PC-9 (cell line): ENCODE measurements at regions not wholly inside any gene's neighbourhood (a gene's known extent, or its start where the extent isn't known, plus 50 kb on each side); places are given as distances from the start of the nearest gene placed in this dataset.
"Not testable (repeated sequence)": the region's sequence is repeated elsewhere in the genome, so short reads cannot be mapped to it uniquely, and the experiment has no call there.

Experiments
- BruUV-seq: library from RNA; stranded (reverse); fragments of 400-500 nt; replicated peaks from 2 replicates; lab custom pipeline; 2021; lab: Mats Ljungman, UMichigan
- CTCF ChIA-PET: fragments of 300-600 bp; sonication (Branson Sonifier 250); formaldehyde crosslinking; loops from one replicate; lab custom pipeline; 2022; ENCODE audit warnings: antibody characterized with exemption; lab: Charles Lee
- POLR2A ChIA-PET: fragments of 300-600 bp; sonication (Branson Sonifier 250); formaldehyde crosslinking; loops from one replicate; lab custom pipeline; 2022; ENCODE audit warnings: antibody characterized with exemption; ENCODE audit not compliant: unreplicated experiment; lab: Charles Lee
- DNase-seq, 2 experiments: peaks; one replicate each; pipeline versions ENCODE4 v3.0.0 to v3.0.0-alpha.2; 2015 to 2022; ENCODE audit warnings: mixed read lengths in 1 of 2
- H2AFZ ChIP-seq: fragments of 200-600 bp; sonication (generic); 2 replicates; pipeline ENCODE4 v1.8.1; 2017; ENCODE audit warnings: antibody characterized with exemption
- H3F3A ChIP-seq: fragments of 200-600 bp; sonication (generic); 2 replicates; pipeline ENCODE4 v1.8.1; 2017; ENCODE audit warnings: antibody characterized with exemption, mild to moderate bottlenecking, low read depth; ENCODE audit not compliant: insufficient read depth
- H3K27ac ChIP-seq: fragments of 200-600 bp; sonication (generic); 2 replicates; pipeline ENCODE4 v1.6.1; 2016; ENCODE audit warnings: mixed run types
- H3K27me3 ChIP-seq: fragments of 200-600 bp; sonication (generic); 2 replicates; pipeline ENCODE4 v1.6.1; 2016; ENCODE audit warnings: low read depth, mixed run types; ENCODE audit not compliant: insufficient read depth
- H3K36me3 ChIP-seq: fragments of 200-600 bp; sonication (generic); 2 replicates; pipeline ENCODE4 v1.6.1; 2016; ENCODE audit warnings: low read depth, mixed run types
- H3K4me1 ChIP-seq: fragments of 200-600 bp; sonication (generic); replicated peaks from 2 replicates; pipeline ENCODE4 v1.6.1; 2016; ENCODE audit warnings: mixed run types; ENCODE audit not compliant: insufficient read depth
- H3K4me2 ChIP-seq: fragments of 200-600 bp; sonication (generic); 2 replicates; pipeline ENCODE4 v1.6.1; 2017; ENCODE audit warnings: mixed run types
- H3K4me3 ChIP-seq: fragments of 200-600 bp; sonication (generic); 2 replicates; pipeline ENCODE4 v1.6.1; 2016; ENCODE audit warnings: mixed run types
- H3K79me2 ChIP-seq: fragments of 200-600 bp; sonication (generic); 2 replicates; pipeline ENCODE4 v1.6.1; 2017; ENCODE audit warnings: low read depth, mixed run types
- H3K9me2 ChIP-seq: fragments of 200-600 bp; sonication (generic); 2 replicates; pipeline ENCODE4 v1.8.1; 2017; ENCODE audit warnings: mild to moderate bottlenecking; ENCODE audit not compliant: insufficient read depth
- H3K9me3 ChIP-seq: fragments of 200-600 bp; sonication (generic); 2 replicates; pipeline ENCODE4 v1.8.1; 2016; ENCODE audit warnings: low read depth; ENCODE audit not compliant: insufficient read depth
- H4K20me1 ChIP-seq: fragments of 200-600 bp; sonication (generic); 2 replicates; pipeline ENCODE4 v1.8.1; 2017; ENCODE audit not compliant: insufficient read depth
- EZH2 ChIP-seq: fragments of 200-600 bp; sonication (generic); IDR thresholded peaks from 2 replicates; pipeline ENCODE4 v1.8.0; 2017; ENCODE audit warnings: antibody characterized with exemption, low read depth
- intact Hi-C: fragments of 100-400 bp; cut with micrococcal nuclease; formaldehyde crosslinking; loops from one replicate; pipeline ENCODE4 v1.10.0; 2022; ENCODE audit not compliant: unreplicated experiment
- TF ChIP-seq, protein P1 (sequence below): fragments of 200-600 bp; sonication (generic); conservative IDR thresholded peaks from 2 replicates; pipeline ENCODE4 v1.6.1; 2017; ENCODE audit warnings: mixed run types, antibody characterized with exemption, mild to moderate bottlenecking, moderate library complexity

DNA sequence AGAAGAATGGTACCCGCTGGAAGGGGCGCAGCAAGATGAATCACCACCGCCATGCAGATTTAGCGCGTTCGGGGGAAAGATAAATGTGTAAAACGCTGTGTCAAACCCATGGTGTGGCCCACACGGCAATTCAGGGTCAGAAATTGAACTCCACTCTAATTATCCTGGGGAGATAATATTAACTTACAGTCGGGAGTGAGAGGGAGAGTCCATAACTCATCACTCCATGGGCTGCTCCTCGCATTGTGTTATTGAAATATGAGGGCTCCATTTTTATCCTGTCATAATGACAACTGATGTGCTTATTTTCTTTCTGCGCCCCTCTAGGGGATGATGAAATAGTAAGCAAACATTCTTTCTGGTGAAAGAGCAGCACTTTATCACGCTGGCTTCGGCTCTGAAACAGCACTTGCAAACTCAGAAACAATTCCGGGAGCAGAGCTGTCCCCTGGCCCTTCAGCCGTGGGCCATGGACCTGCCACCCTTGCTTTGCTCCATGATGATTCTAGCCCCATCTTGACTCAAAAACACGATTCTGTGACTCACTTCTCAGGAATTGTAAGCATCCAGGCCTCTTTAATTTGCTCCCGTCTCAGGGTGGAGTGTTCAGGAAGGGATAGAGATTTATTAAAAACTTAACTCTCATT is 431.6 kb downstream of the IRX1 start:
- H3K4me1 ChIP-seq, result no peaks in the 10 kb centered on the region
- CTCF ChIA-PET, result no interaction called here
- H3K27ac ChIP-seq, result no peak overlapping the region
- no peak for TF ChIP-seq EZH2
- TF ChIP-seq, protein P1, sequence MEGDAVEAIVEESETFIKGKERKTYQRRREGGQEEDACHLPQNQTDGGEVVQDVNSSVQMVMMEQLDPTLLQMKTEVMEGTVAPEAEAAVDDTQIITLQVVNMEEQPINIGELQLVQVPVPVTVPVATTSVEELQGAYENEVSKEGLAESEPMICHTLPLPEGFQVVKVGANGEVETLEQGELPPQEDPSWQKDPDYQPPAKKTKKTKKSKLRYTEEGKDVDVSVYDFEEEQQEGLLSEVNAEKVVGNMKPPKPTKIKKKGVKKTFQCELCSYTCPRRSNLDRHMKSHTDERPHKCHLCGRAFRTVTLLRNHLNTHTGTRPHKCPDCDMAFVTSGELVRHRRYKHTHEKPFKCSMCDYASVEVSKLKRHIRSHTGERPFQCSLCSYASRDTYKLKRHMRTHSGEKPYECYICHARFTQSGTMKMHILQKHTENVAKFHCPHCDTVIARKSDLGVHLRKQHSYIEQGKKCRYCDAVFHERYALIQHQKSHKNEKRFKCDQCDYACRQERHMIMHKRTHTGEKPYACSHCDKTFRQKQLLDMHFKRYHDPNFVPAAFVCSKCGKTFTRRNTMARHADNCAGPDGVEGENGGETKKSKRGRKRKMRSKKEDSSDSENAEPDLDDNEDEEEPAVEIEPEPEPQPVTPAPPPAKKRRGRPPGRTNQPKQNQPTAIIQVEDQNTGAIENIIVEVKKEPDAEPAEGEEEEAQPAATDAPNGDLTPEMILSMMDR, result no peak
- POLR2A ChIA-PET, result no interaction called here
- H3K4me3 ChIP-seq, result no peak overlapping the region
- no peaks in the 10 kb centered on the region for H3F3A ChIP-seq
- intact Hi-C loops, result no loop called here
- H3K79me2 ChIP-seq, result no peaks in the 10 kb centered on the region
- H3K9me2 ChIP-seq, result no peaks in the 10 kb centered on the region
- H3K36me3 ChIP-seq, result no peaks in the 10 kb centered on the region
- H4K20me1 ChIP-seq, result no peaks in the 10 kb centered on the region
- no peak for DNase-seq
- H3K27me3 ChIP-seq, result peaks cover 57% of the 10 kb centered on the region
- BruUV-seq, result no TSS peak
- no peak overlapping the region for H3K4me2 ChIP-seq
- H3K9me3 ChIP-seq, result no peaks in the 10 kb centered on the region
- H2AFZ ChIP-seq, result peak overlapping the region; percentile 24; the same call in 1 of the 2 replicates

DNA sequence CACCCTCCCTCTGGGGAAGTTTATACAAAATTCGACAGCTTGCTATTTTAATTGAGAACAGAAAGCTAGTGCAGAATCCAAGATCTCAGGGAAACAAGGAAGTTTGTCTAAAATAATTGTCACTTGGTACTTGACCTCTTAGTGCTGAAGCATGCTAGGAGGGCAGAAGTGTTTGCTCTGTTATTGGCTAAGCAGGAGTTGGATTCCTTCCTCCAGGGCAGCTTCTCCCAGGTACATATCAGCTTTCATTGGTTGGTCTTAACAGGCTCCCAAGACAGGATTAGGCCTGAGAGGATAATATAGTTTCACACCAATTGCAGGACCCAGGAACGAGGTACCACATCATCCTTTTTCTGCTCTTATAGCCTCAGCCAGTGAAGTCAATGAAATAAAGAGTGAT is 432.8 kb downstream of the IRX1 start:
- H3F3A ChIP-seq, result no peaks in the 10 kb centered on the region
- no peak for DNase-seq
- intact Hi-C loops, result no loop called here
- CTCF ChIA-PET, result no interaction called here
- H3K9me2 ChIP-seq, result no peaks in the 10 kb centered on the region
- no peak overlapping the region for H3K4me3 ChIP-seq
- H3K27me3 ChIP-seq, result peaks cover 45% of the 10 kb centered on the region
- no peak overlapping the region for H3K27ac ChIP-seq
- H2AFZ ChIP-seq, result no peak overlapping the region
- H3K9me3 ChIP-seq, result no peaks in the 10 kb centered on the region
- no TSS peak for BruUV-seq
- TF ChIP-seq, protein P1, result no peak
- no peak for TF ChIP-seq EZH2
- H4K20me1 ChIP-seq, result no peaks in the 10 kb centered on the region
- POLR2A ChIA-PET, result no interaction called here
- H3K79me2 ChIP-seq, result no peaks in the 10 kb centered on the region
- no peaks in the 10 kb centered on the region for H3K36me3 ChIP-seq
- no peak overlapping the region for H3K4me2 ChIP-seq
- H3K4me1 ChIP-seq, result no peaks in the 10 kb centered on the region

DNA sequence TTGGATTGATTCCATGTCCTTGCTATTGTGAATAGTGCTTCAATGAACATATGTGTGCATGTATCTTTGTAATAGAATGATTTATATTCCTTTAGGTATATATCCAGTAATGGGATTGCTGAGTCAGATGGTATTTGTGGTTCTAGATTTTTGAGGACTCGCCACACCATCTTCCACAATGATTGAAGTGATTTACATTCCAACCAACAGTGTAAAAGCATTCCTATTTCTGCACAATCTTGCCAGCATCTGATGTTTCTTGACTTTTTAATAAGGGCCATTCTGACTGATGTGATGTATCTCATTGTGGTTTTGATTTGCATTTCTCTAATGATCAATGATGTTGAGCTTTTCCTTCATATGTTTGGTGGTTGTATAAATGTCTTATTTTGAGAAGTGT is 437.9 kb downstream of the IRX1 start:
- H4K20me1 ChIP-seq, H3K4me3 ChIP-seq, H3K79me2 ChIP-seq, BruUV-seq, DNase-seq, H3K27ac ChIP-seq, H3K9me3 ChIP-seq, H2AFZ ChIP-seq, H3K27me3 ChIP-seq, intact Hi-C loops, H3F3A ChIP-seq, H3K36me3 ChIP-seq, H3K4me1 ChIP-seq, H3K9me2 ChIP-seq, CTCF ChIA-PET, H3K4me2 ChIP-seq, POLR2A ChIA-PET: not testable (repeated sequence)

GRCh38 chr5:4036861-4037260 is 441.2 kb downstream of the IRX1 start:
- CTCF ChIA-PET, result no interaction called here
- H3F3A ChIP-seq, result no peaks in the 10 kb centered on the region

More at GRCh38 chr5:4036861-4037260, 441.2 kb downstream of the IRX1 start:
- POLR2A ChIA-PET, result no interaction called here
- Histone ChIP-seq H3K27me3 (no peaks in the 10 kb centered on the region), H3K9me2 (no peaks in the 10 kb centered on the region; the same call in 1 of the 2 replicates), H3K9me3 (no peaks in the 10 kb centered on the region), H3K36me3 (no peaks in the 10 kb centered on the region), H2AFZ (no peak overlapping the region), H3K4me1 (no peaks in the 10 kb centered on the region), H3K4me3 (no peak overlapping the region), H3K79me2 (no peaks in the 10 kb centered on the region), H3K27ac (no peak overlapping the region), H4K20me1 (no peaks in the 10 kb centered on the region), H3K4me2 (no peak overlapping the region)
- TF ChIP-seq, protein P1, result no peak
- TF ChIP-seq EZH2, result no peak
- intact Hi-C loops, result no loop called here
- DNase-seq, result no peak
- BruUV-seq, result no TSS peak
